ENCODE measurements at regions not wholly inside any gene's neighbourhood (a gene's known extent, or its start where the extent isn't known, plus 50 kb on each side); places are given as distances from the start of the nearest gene placed in this dataset.
"Not testable (repeated sequence)": the region's sequence is repeated elsewhere in the genome, so short reads cannot be mapped to it uniquely, and the experiment has no call there.

- no peak for DNase-seq
Measured at GRCh38 chr6:101114703-101115102, 233.6 kb upstream of the ASCC3 start.

GRCh38 chr6:101116337-101116736 lies 235.2 kb upstream of the ASCC3 start:
- no peak for DNase-seq

- no peak for DNase-seq
Measured at GRCh38 chr6:101117393-101118135, 236.4 kb upstream of the ASCC3 start.

- no peak for DNase-seq
Measured at GRCh38 chr6:101118136-101118396, 236.9 kb upstream of the ASCC3 start.

- DNase-seq: no peak
Measured at GRCh38 chr6:101120747-101121146, 239.6 kb upstream of the ASCC3 start.

- DNase-seq: no peak
Measured at GRCh38 chr6:101125380-101125971, 244.3 kb upstream of the ASCC3 start.

- no peak for DNase-seq
Measured at GRCh38 chr6:101126501-101126900, 245.4 kb upstream of the ASCC3 start.

- DNase-seq: no peak
Measured at GRCh38 chr6:101129851-101130250, 248.7 kb upstream of the ASCC3 start.

GRCh38 chr6:101146389-101146788 lies 247.1 kb upstream of the GRIK2 start:
- DNase-seq: no peak

GRCh38 chr6:101150226-101150625 lies 243.3 kb upstream of the GRIK2 start:
- no peak for DNase-seq

GRCh38 chr6:101157638-101158037 lies 235.9 kb upstream of the GRIK2 start:
- not testable (repeated sequence) for DNase-seq

- DNase-seq: no peak
Measured at GRCh38 chr6:101163611-101164010, 229.9 kb upstream of the GRIK2 start.

GRCh38 chr6:101167638-101168037 lies 225.9 kb upstream of the GRIK2 start:
- no peak for DNase-seq

GRCh38 chr6:101171049-101171448 lies 222.5 kb upstream of the GRIK2 start:
- DNase-seq: not testable (repeated sequence)

- DNase-seq: no peak
Measured at GRCh38 chr6:101178748-101179147, 214.8 kb upstream of the GRIK2 start.

- no peak for DNase-seq
Measured at GRCh38 chr6:101181006-101181405, 212.5 kb upstream of the GRIK2 start.

GRCh38 chr6:101188285-101188798 lies 205.2 kb upstream of the GRIK2 start:
- DNase-seq: not testable (repeated sequence)

GRCh38 chr6:101195588-101195987 lies 197.9 kb upstream of the GRIK2 start:
- no peak for DNase-seq

- DNase-seq: no peak
Measured at GRCh38 chr6:101199441-101199840, 194.1 kb upstream of the GRIK2 start.

GRCh38 chr6:101202867-101203374 lies 190.6 kb upstream of the GRIK2 start:
- DNase-seq: no peak

GRCh38 chr6:101203664-101204063 lies 189.8 kb upstream of the GRIK2 start:
- no peak for DNase-seq

GRCh38 chr6:101208152-101208551 lies 185.4 kb upstream of the GRIK2 start:
- no peak for DNase-seq

GRCh38 chr6:101212640-101213039 lies 180.9 kb upstream of the GRIK2 start:
- DNase-seq: no peak

- DNase-seq: no peak
Measured at GRCh38 chr6:101222007-101222406, 171.5 kb upstream of the GRIK2 start.

- DNase-seq: no peak
Measured at GRCh38 chr6:101224751-101225150, 168.8 kb upstream of the GRIK2 start.

All from CD4-positive, alpha-beta T cell treated with Interleukin-1 beta for 1 hour (primary cell).